HepG2 (cell line): ENCODE measurements at regions not wholly inside any gene's neighbourhood (a gene's known extent, or its start where the extent isn't known, plus 50 kb on each side); places are given as distances from the start of the nearest gene placed in this dataset.

ENCODE experiments used
- ATAC-seq: fragments of 200-7000 bp; cut with Tn5 transposase; 3 replicates; pipeline ENCODE4 v1.9.1; 2020; ENCODE audit warnings: mild to moderate bottlenecking, moderate library complexity
- BruUV-seq: library from RNA; stranded (reverse); fragments of 400-500 nt; replicated peaks from 2 replicates; lab custom pipeline; 2021; lab: Mats Ljungman, UMichigan
- CTCF ChIA-PET: fragments of 300-600 bp; formaldehyde crosslinking; extraction: SDS; loops from one replicate; lab custom pipeline; 2021; ENCODE audit warnings: low total read pairs, inconsistent platforms, low intra/inter-chr PET ratio; lab: Yijun Ruan, JAX
- POLR2A ChIA-PET: fragments of 350-600 bp; sonication (Branson Sonifier 250); formaldehyde crosslinking; loops from one replicate; lab custom pipeline; 2020; ENCODE audit warnings: antibody characterized with exemption, inconsistent platforms; lab: Yijun Ruan, JAX
- DNase-seq: peaks from one replicate; pipeline ENCODE4 v3.0.0-alpha.2; 2015; ENCODE audit warnings: low spot score
- FAIRE-seq: peaks from 3 replicates; lab custom pipeline; 2011; peaks lifted over from hg19 to GRCh38; lab: Jason Lieb, UNC
- H2AFZ ChIP-seq: one replicate; pipeline ENCODE4 v1.6.1; 2011; ENCODE audit warnings: low read length, inconsistent platforms
- H3K27ac ChIP-seq: fragments of 300-600 bp; 3 replicates; pipeline ENCODE4 v1.8.0; 2011; ENCODE audit warnings: mixed run types, mild to moderate bottlenecking, mixed read lengths, low read length, inconsistent platforms; ENCODE audit not compliant: insufficient read depth; ENCODE audit errors: extremely low read length
- H3K27me3 ChIP-seq, 2 experiments: fragments of 200-600 bp in 1 of 2; 2 replicates in 1 of 2; 3 replicates in 1 of 2; pipeline versions ENCODE4 v1.6.0 to v1.8.0; 2011; ENCODE audit warnings: low read length in 2 of 2, mild to moderate bottlenecking in 2 of 2, moderate library complexity in 2 of 2, inconsistent platforms in 1 of 2; ENCODE audit not compliant: insufficient read depth in 2 of 2, control insufficient read depth in 1 of 2
- H3K36me3 ChIP-seq, 2 experiments: fragments of 200-600 bp in 1 of 2; replicated peaks in 1 of 2; 2 replicates in 1 of 2; 3 replicates in 1 of 2; pipeline versions ENCODE4 v1.5.1 to v1.8.0; 2011; ENCODE audit warnings: low read length in 2 of 2, inconsistent platforms in 1 of 2; ENCODE audit not compliant: insufficient read depth in 2 of 2, control insufficient read depth in 1 of 2
- H3K4me1 ChIP-seq: 2 replicates; pipeline ENCODE4 v1.5.1; 2012; ENCODE audit warnings: low read length, inconsistent platforms; ENCODE audit not compliant: insufficient read depth
- H3K4me2 ChIP-seq: 2 replicates; pipeline ENCODE4 v1.6.0; 2011; ENCODE audit warnings: low read depth, low read length, inconsistent platforms
- H3K4me3 ChIP-seq, 3 experiments: fragments of 200-600 bp in 1 of 3; sonication (generic), shearing (Covaris generic) in 1 of 3; replicated peaks in 1 of 3; 2 replicates each; pipeline ENCODE4 v1.5.1; 2011 to 2016; ENCODE audit warnings: low read length in 3 of 3, inconsistent platforms in 2 of 3, low read depth in 2 of 3, mild to moderate bottlenecking in 2 of 3, control low read depth in 1 of 3, mixed read lengths in 1 of 3; ENCODE audit not compliant: insufficient read depth in 1 of 3
- H3K79me2 ChIP-seq: one replicate; pipeline ENCODE4 v1.6.1; 2011; ENCODE audit warnings: low read length, inconsistent platforms; ENCODE audit not compliant: insufficient read depth
- H3K9ac ChIP-seq: 2 replicates; pipeline ENCODE4 v1.6.0; 2011; ENCODE audit warnings: mild to moderate bottlenecking, low read depth, low read length, inconsistent platforms; ENCODE audit not compliant: insufficient read depth
- H3K9me3 ChIP-seq: 2 replicates; pipeline ENCODE4 v1.5.1; 2012; ENCODE audit warnings: mild to moderate bottlenecking, low read length
- H4K20me1 ChIP-seq: 2 replicates; pipeline ENCODE4 v1.6.0; 2011; ENCODE audit warnings: inconsistent platforms, mild to moderate bottlenecking, low read length, moderate library complexity; ENCODE audit not compliant: insufficient read depth
- CREB1 ChIP-seq, 2 experiments: fragments of 450-650 bp in 1 of 2; IDR thresholded peaks; 2 replicates each; pipeline ENCODE4 v1.6.1; 2016 to 2017; ENCODE audit warnings: control low read depth in 1 of 2, mild to moderate bottlenecking in 1 of 2, missing compliant biosample characterization in 1 of 2, missing genetic modification characterization in 1 of 2
- HMG20B ChIP-seq: conservative IDR thresholded peaks from 2 replicates; pipeline ENCODE4 v1.6.1; 2016; ENCODE audit warnings: missing genetic modification reagents, missing compliant biosample characterization
- HOXA5 ChIP-seq: sonication (generic); formaldehyde crosslinking; IDR thresholded peaks from 2 replicates; pipeline ENCODE4 v1.4.0; 2020; ENCODE audit warnings: missing genetic modification reagents
- POLR2AphosphoS5 ChIP-seq: IDR thresholded peaks from 2 replicates; pipeline ENCODE4 v1.6.1; 2012; ENCODE audit warnings: low read depth, low read length
- RFX3 ChIP-seq: IDR thresholded peaks from 2 replicates; pipeline ENCODE4 v1.6.1; 2016; ENCODE audit warnings: missing biosample characterization, missing genetic modification reagents
- SNAI1 ChIP-seq: sonication (generic); formaldehyde crosslinking; IDR thresholded peaks from 2 replicates; pipeline ENCODE4 v1.5.0; 2020; ENCODE audit warnings: mild to moderate bottlenecking, missing genetic modification reagents, borderline replicate concordance
- ZIK1 ChIP-seq: sonication (generic); formaldehyde crosslinking; IDR thresholded peaks from 2 replicates; pipeline ENCODE4 v1.5.0; 2020; ENCODE audit warnings: mild to moderate bottlenecking, low read depth, missing genetic modification reagents, borderline replicate concordance
- ZKSCAN1 ChIP-seq: fragments of 150-350 bp; IDR thresholded peaks from 2 replicates; pipeline ENCODE4 v1.6.1; 2014; ENCODE audit warnings: low read length
- ZNF264 ChIP-seq: sonication (generic); formaldehyde crosslinking; IDR thresholded peaks from 2 replicates; pipeline ENCODE4 v1.4.0; 2020; ENCODE audit warnings: missing genetic modification reagents
- ZNF337 ChIP-seq: sonication (generic); formaldehyde crosslinking; IDR thresholded peaks from 2 replicates; pipeline ENCODE4 v1.5.1; 2020; ENCODE audit warnings: missing genetic modification reagents, low read depth, mild to moderate bottlenecking, borderline replicate concordance
- ZNF367 ChIP-seq: sonication (generic); formaldehyde crosslinking; IDR thresholded peaks from 2 replicates; pipeline ENCODE4 v1.4.0; 2020; ENCODE audit warnings: missing genetic modification reagents, borderline replicate concordance
- ZNF619 ChIP-seq: sonication (generic); formaldehyde crosslinking; IDR thresholded peaks from 2 replicates; pipeline ENCODE4 v1.4.0; 2020; ENCODE audit warnings: mild to moderate bottlenecking, missing genetic modification reagents
- ZNF7 ChIP-seq: IDR thresholded peaks from 2 replicates; pipeline ENCODE4 v1.6.1; 2016; ENCODE audit warnings: missing biosample characterization, missing genetic modification reagents
- ZNF720 ChIP-seq: sonication (generic); formaldehyde crosslinking; IDR thresholded peaks from 2 replicates; pipeline ENCODE4 v1.4.0; 2020; ENCODE audit warnings: missing genetic modification reagents
- ZNF773 ChIP-seq: sonication (generic); formaldehyde crosslinking; IDR thresholded peaks from 2 replicates; pipeline ENCODE4 v1.4.0; 2020; ENCODE audit warnings: missing genetic modification reagents, borderline replicate concordance
- WGBS: methylation state at CpG from one replicate; pipeline ENCODE4 v1.1.6; 2017; ENCODE audit warnings: low lambda C conversion rate; 5-methylcytosine and 5-hydroxymethylcytosine counted together
- in situ Hi-C: cut with HindIII; loops from 2 replicates; pipeline ENCODE4 v1.10.0; 2017; ENCODE audit warnings: low pct_unique_long_range_greater_than_20kb; ENCODE audit not compliant: extremely low pct_ligation_motif_present
- intact Hi-C: fragments of 100-400 bp; cut with micrococcal nuclease; formaldehyde crosslinking; loops from one replicate; pipeline ENCODE4 v1.10.0; 2022; ENCODE audit not compliant: unreplicated experiment
- TF ChIP-seq, protein P1 (sequence below): sonication (generic); formaldehyde crosslinking; IDR thresholded peaks from 2 replicates; pipeline ENCODE4 v1.4.0; 2020; ENCODE audit warnings: missing genetic modification reagents
- TF ChIP-seq, protein P2 (sequence below): sonication (generic); formaldehyde crosslinking; IDR thresholded peaks from 2 replicates; pipeline ENCODE4 v1.5.0; 2020; ENCODE audit warnings: missing genetic modification reagents, mild to moderate bottlenecking, borderline replicate concordance
- TF ChIP-seq, protein P3 (sequence below): sonication (generic); formaldehyde crosslinking; IDR thresholded peaks from 2 replicates; pipeline ENCODE4 v1.4.0; 2020; ENCODE audit warnings: mild to moderate bottlenecking, missing genetic modification reagents

DNA sequence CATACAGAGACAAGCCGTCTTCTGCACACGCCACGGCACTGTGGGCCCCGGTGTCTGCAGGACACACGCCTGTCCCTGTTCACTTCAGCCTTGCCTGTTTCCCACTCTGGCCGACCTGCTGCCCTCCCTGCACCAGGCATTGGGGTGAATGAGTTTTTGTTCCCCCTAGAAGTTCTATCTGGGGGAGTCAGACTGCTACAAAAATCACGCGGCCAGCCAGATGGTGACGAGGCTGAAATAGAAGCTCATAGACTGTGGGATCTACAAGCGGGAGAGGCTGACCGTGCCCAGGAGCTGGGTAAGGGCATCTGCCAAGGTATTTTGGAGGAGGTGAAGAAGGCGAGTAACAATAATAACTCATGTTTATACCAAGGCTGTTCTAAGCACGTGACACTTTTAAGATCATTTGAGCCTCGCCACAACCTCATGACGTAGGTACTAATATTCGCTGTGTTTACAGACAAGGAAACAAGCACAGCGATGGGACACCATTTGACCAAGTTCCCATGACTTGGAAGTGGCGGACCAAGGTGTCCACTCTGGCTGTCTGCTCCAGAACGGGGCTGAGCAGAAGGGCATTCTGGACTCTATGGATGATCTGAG lies 53.6 kb downstream of the KCNF1 start:
- no peak for DNase-seq
- Histone ChIP-seq H3K4me1 (no peaks in the 10 kb centered on the region), H3K9ac (no peak overlapping the region), H4K20me1 (no peaks in the 10 kb centered on the region)
- in situ Hi-C loops = no loop called here
- FAIRE-seq = no peak
- BruUV-seq = no TSS peak
- no peak for TF ChIP-seq POLR2AphosphoS5
- TF ChIP-seq CREB1 (IDR thresholded peaks at IDR 0.05) = peak; percentile 64
- no peak for TF ChIP-seq CREB1 (CRISPR knock-in tag; IDR thresholded peaks at IDR 0.05)
- TF ChIP-seq ZIK1 (CRISPR knock-in tag) = no peak
- TF ChIP-seq, all 625 proteins: peak for 1
- intact Hi-C loops = no loop called here
- Histone ChIP-seq H3K36me3 (no peaks in the 10 kb centered on the region), H3K27ac (no peak overlapping the region), H3K27me3 (peaks cover 27 to 100% of the 10 kb centered on the region in 2 experiments), H3K9me3 (no peaks in the 10 kb centered on the region), H3K4me2 (no peak overlapping the region), H3K79me2 (no peaks in the 10 kb centered on the region), H3K4me3 (no peak overlapping the region), H2AFZ (no peak overlapping the region)
- ChIA-PET CTCF (no interaction called here), POLR2A (no interaction called here)
- WGBS = 28% methylated on average over 19 of the region's 19 CpGs
- no peak for ATAC-seq

DNA sequence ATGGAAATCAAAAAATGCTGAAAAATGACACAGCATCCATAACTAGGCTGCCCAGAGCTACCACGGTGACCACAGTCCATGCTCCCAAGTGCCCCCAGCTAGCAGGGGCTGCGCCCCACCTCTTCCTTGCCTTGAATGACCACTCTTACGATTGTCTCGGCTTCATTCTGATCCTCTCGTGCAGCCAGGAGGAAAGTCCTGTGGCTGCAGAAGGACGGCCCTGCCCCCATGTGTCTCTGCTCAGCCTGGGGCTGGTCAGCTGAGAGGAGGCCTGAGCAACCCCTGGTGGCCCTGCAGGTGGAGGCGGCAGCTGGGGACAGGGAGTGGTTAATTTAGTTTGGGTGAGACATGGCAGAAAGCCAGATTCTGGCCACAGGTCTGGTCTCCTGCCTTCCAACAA lies 54.3 kb downstream of the KCNF1 start:
- CTCF ChIA-PET = no interaction called here
- 37% methylated on average over 7 of the region's 7 CpGs for WGBS
- TF ChIP-seq ZNF720 (CRISPR knock-in tag) (no peak), HMG20B (CRISPR knock-in tag) (no peak), ZNF773 (no peak), ZNF337 (CRISPR knock-in tag) (no peak), ZNF264 (CRISPR knock-in tag) (no peak), ZKSCAN1 (no peak), SNAI1 (CRISPR knock-in tag) (no peak), ZNF7 (CRISPR knock-in tag) (no peak), ZNF367 (CRISPR knock-in tag) (no peak), ZNF619 (CRISPR knock-in tag) (no peak), HOXA5 (CRISPR knock-in tag) (no peak), RFX3 (CRISPR knock-in tag) (no peak)
- TF ChIP-seq, protein P1, sequence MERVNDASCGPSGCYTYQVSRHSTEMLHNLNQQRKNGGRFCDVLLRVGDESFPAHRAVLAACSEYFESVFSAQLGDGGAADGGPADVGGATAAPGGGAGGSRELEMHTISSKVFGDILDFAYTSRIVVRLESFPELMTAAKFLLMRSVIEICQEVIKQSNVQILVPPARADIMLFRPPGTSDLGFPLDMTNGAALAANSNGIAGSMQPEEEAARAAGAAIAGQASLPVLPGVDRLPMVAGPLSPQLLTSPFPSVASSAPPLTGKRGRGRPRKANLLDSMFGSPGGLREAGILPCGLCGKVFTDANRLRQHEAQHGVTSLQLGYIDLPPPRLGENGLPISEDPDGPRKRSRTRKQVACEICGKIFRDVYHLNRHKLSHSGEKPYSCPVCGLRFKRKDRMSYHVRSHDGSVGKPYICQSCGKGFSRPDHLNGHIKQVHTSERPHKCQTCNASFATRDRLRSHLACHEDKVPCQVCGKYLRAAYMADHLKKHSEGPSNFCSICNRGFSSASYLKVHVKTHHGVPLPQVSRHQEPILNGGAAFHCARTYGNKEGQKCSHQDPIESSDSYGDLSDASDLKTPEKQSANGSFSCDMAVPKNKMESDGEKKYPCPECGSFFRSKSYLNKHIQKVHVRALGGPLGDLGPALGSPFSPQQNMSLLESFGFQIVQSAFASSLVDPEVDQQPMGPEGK (CRISPR knock-in tag) = no peak
- TF ChIP-seq, protein P2, sequence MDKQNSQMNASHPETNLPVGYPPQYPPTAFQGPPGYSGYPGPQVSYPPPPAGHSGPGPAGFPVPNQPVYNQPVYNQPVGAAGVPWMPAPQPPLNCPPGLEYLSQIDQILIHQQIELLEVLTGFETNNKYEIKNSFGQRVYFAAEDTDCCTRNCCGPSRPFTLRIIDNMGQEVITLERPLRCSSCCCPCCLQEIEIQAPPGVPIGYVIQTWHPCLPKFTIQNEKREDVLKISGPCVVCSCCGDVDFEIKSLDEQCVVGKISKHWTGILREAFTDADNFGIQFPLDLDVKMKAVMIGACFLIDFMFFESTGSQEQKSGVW (CRISPR knock-in tag) = no peak
- TF ChIP-seq, protein P3, sequence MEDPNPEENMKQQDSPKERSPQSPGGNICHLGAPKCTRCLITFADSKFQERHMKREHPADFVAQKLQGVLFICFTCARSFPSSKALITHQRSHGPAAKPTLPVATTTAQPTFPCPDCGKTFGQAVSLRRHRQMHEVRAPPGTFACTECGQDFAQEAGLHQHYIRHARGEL (CRISPR knock-in tag) = no peak

More for the DNA sequence above, 54.3 kb downstream of the KCNF1 start:
- H3K36me3 ChIP-seq = no peaks in the 10 kb centered on the region
- in situ Hi-C loops = no loop called here
- no peak overlapping the region for H3K9ac ChIP-seq
- no peak overlapping the region for H3K27ac ChIP-seq
- no TSS peak for BruUV-seq
- H3K79me2 ChIP-seq = no peaks in the 10 kb centered on the region
- H3K27me3 ChIP-seq = peaks cover 26 to 100% of the 10 kb centered on the region in 2 experiments
- H4K20me1 ChIP-seq = no peaks in the 10 kb centered on the region; the same call in 1 of the 2 replicates
- ATAC-seq (no peak), DNase-seq (no peak), FAIRE-seq (no peak)
- POLR2A ChIA-PET = no interaction called here
- intact Hi-C loops = no loop called here
- H3K4me1 ChIP-seq = no peaks in the 10 kb centered on the region
- H3K4me3 ChIP-seq = no peak overlapping the region
- no peaks in the 10 kb centered on the region for H3K9me3 ChIP-seq
- H3K4me2 ChIP-seq = no peak overlapping the region
- H2AFZ ChIP-seq = no peak overlapping the region
